ENCODE measurements at regions not wholly inside any gene's neighbourhood (a gene's known extent, or its start where the extent isn't known, plus 50 kb on each side); places are given as distances from the start of the nearest gene placed in this dataset.

DNA sequence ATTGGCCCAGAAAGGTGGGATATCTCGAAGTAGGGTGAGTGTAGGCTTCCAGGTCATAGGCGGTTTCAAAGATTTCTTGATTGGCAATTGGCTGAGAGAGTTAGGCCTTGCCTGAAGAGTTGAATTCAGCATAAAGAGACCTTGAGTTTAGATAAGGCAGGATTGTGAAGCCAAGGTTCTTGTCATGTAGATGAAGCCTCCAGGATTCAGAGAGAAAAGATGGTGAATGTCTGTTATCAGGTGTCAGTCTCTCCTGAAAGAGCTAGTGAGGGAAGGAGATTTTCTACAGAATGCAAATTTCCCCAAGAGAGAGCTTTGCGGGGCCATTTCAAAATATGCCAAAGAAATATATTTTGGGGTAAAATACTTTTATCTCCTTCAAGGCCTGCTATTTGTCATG lies 217.0 kb upstream of the TLE3 start:
- Histone ChIP-seq H3K27ac (replicated peaks) (no peak overlapping the region), H3K9me3 (replicated peaks) (no peaks in the 10 kb centered on the region), H3K36me3 (no peaks in the 10 kb centered on the region), H3K27me3 (ENCODE audit: low read depth) (peaks cover 78% of the 10 kb centered on the region), H3K4me1 (no peaks in the 10 kb centered on the region), H3K4me3 (no peak overlapping the region)
- no peak for DNase-seq
- no peak for TF ChIP-seq CTCF (IDR thresholded peaks at IDR 0.05; ENCODE audit: borderline replicate concordance)
- intact Hi-C loops (cut with micrococcal nuclease), result no loop called here

- Histone ChIP-seq H3K36me3 (no peaks in the 10 kb centered on the region), H3K4me3 (no peak overlapping the region), H3K27ac (replicated peaks) (no peak overlapping the region), H3K4me1 (no peaks in the 10 kb centered on the region), H3K9me3 (replicated peaks) (no peaks in the 10 kb centered on the region), H3K27me3 (ENCODE audit: low read depth) (peaks cover 80% of the 10 kb centered on the region)
- intact Hi-C loops (cut with micrococcal nuclease), result no loop called here
- no peak for DNase-seq
- no peak for TF ChIP-seq CTCF (IDR thresholded peaks at IDR 0.05; ENCODE audit: borderline replicate concordance)
These were observed 216.3 kb upstream of the TLE3 start for GRCh38 chr15:70314018-70314354.

GRCh38 chr15:70313099-70314017 lies 215.6 kb upstream of the TLE3 start:
- intact Hi-C loops (cut with micrococcal nuclease), result no loop called here
- no peak for TF ChIP-seq CTCF (IDR thresholded peaks at IDR 0.05; ENCODE audit: borderline replicate concordance)
- peaks cover 6% of the 10 kb centered on the region for H3K4me1 ChIP-seq
- H3K9me3 ChIP-seq (replicated peaks), result no peaks in the 10 kb centered on the region
- no peak for DNase-seq
- H3K27me3 ChIP-seq (ENCODE audit: low read depth), result peaks cover 84% of the 10 kb centered on the region
- H3K36me3 ChIP-seq, result no peaks in the 10 kb centered on the region
- no peak overlapping the region for H3K27ac ChIP-seq (replicated peaks)
- no peak overlapping the region for H3K4me3 ChIP-seq

DNA sequence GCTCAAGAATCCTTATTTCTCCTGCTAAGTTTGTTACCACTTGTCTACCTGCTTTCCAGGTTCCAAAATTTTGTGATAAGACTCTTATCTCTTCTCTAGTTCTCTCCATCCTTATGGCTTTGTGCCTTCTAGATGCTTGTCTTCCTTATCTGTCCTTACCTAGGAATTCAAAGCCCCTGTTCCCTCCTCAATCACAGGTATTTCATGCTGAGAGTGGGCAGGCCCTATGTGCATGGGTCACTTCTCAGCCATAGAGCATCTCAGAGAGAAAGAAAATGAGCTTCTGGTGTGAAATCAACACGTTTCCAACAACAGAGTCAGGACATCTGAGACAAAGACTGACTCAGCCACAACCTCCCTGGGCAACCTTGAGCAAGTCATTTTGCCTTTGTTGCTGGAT lies 214.1 kb upstream of the TLE3 start:
- intact Hi-C loops (cut with micrococcal nuclease), result no loop called here

DNA sequence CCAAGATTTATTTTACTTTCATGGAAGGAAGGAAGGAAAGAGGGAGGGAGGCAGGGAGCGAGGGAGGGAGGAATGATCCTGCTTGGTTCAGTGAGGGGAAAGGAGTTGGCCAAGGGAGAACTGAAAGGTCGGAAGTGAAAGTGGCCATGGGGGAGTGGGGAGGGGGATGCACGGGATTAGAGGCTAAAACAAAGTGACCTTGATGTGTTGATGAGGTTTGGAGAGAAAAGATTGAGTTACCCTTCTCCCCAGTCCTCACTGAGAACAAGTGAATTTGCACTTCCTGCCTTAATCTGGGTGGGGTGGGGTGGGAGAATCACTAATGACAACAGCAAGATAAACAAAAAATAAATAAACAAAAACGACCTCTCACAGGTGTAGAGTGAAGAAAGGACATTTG lies 212.0 kb upstream of the TLE3 start:
- TF ChIP-seq CTCF (IDR thresholded peaks at IDR 0.05; ENCODE audit: borderline replicate concordance), result no peak
- no peak overlapping the region for H3K27ac ChIP-seq (replicated peaks)
- peaks cover 16% of the 10 kb centered on the region for H3K9me3 ChIP-seq (replicated peaks)
- no peak for DNase-seq
- H3K27me3 ChIP-seq (ENCODE audit: low read depth), result peaks cover 64% of the 10 kb centered on the region
- intact Hi-C loops (cut with micrococcal nuclease), result no loop called here
- no peak overlapping the region for H3K4me3 ChIP-seq
- H3K4me1 ChIP-seq, result peaks cover 9% of the 10 kb centered on the region
- no peaks in the 10 kb centered on the region for H3K36me3 ChIP-seq

More for the DNA sequence above, 214.1 kb upstream of the TLE3 start:
- Histone ChIP-seq H3K27ac (replicated peaks) (no peak overlapping the region), H3K9me3 (replicated peaks) (no peaks in the 10 kb centered on the region), H3K4me1 (peaks cover 9% of the 10 kb centered on the region), H3K4me3 (no peak overlapping the region), H3K36me3 (no peaks in the 10 kb centered on the region), H3K27me3 (ENCODE audit: low read depth) (peaks cover 75% of the 10 kb centered on the region)
- DNase-seq, result no peak
- no peak for TF ChIP-seq CTCF (IDR thresholded peaks at IDR 0.05; ENCODE audit: borderline replicate concordance)

Data from left ventricle myocardium inferior (tissue), 1 donor.